ENCODE measurements at regions not wholly inside any gene's neighbourhood (a gene's known extent, or its start where the extent isn't known, plus 50 kb on each side); places are given as distances from the start of the nearest gene placed in this dataset.

- H3K27me3 ChIP-seq (ENCODE audit: insufficient read depth, low read length): no peaks in the 10 kb centered on the region
- no peaks in the 10 kb centered on the region for H4K20me1 ChIP-seq (ENCODE audit: control insufficient read depth, insufficient read depth, insufficient read length)
- no peaks in the 10 kb centered on the region for H3K23me2 ChIP-seq (ENCODE audit: insufficient read length, low read depth, low read length, poor library complexity, severe bottlenecking)
- Mint-ChIP-seq H3K4me3 (no peak overlapping the region), H3K27me3 (ENCODE audit: low read depth) (no peaks in the 10 kb centered on the region), H3K9me3 (no peaks in the 10 kb centered on the region; a peak in 1 of 5 replicates), H3K27ac (no peak overlapping the region), H3K36me3 (ENCODE audit: insufficient read depth in 1 of 3, low read depth in 3 of 3) (no peaks in the 10 kb centered on the region), H3K4me1 (peaks cover 0 to 15% of the 10 kb centered on the region in 2 experiments; a peak in 2 of 4 replicates)
- H3K23ac ChIP-seq (ENCODE audit: insufficient read length, low read depth, low read length): no peak overlapping the region
- no peak overlapping the region for H3T11ph ChIP-seq (ENCODE audit: low read length)
- TF ChIP-seq CTCF (conservative IDR thresholded peaks at IDR 0.05): no peak
- H3K18ac ChIP-seq (ENCODE audit: insufficient read length, low read depth, low read length): no peak overlapping the region
- no peaks in the 10 kb centered on the region for H3K9me3 ChIP-seq (ENCODE audit: control insufficient read depth, low read depth, low read length)
- H3K27ac ChIP-seq (ENCODE audit: insufficient read length, low read depth, low read length): no peak overlapping the region
- no peaks in the 10 kb centered on the region for H3K79me2 ChIP-seq (ENCODE audit: insufficient read depth, low read length)
- no peaks in the 10 kb centered on the region for H3K79me1 ChIP-seq (ENCODE audit: insufficient read depth, low read depth, low read length, poor library complexity, severe bottlenecking)
- no peak overlapping the region for H2BK15ac ChIP-seq (ENCODE audit: low read depth, low read length)
- no peak overlapping the region for H3K14ac ChIP-seq (ENCODE audit: insufficient read depth, low read length)
- H3K4me2 ChIP-seq (ENCODE audit: insufficient read depth, insufficient read length, low read length): no peak overlapping the region
- H3K56ac ChIP-seq (ENCODE audit: insufficient read length, low read depth, low read length): no peak overlapping the region
- no peak for DNase-seq
- H4K91ac ChIP-seq (ENCODE audit: insufficient read length, low read depth, low read length): no peak overlapping the region
- H2AFZ ChIP-seq (ENCODE audit: low read length): no peak overlapping the region
- H2BK5ac ChIP-seq (ENCODE audit: insufficient read length, low read length): no peak overlapping the region
- no peak overlapping the region for H3K9ac ChIP-seq (ENCODE audit: extremely low read depth, insufficient read length, low read length)
- H2AK5ac ChIP-seq (ENCODE audit: insufficient read length, low read length): no peak overlapping the region
- H3K4me1 ChIP-seq (ENCODE audit: insufficient read depth, low read length): no peaks in the 10 kb centered on the region
- no peak overlapping the region for H2BK120ac ChIP-seq (ENCODE audit: low read depth, low read length, poor library complexity, severe bottlenecking)
- H2BK12ac ChIP-seq (ENCODE audit: insufficient read length, low read depth, low read length): no peak overlapping the region
- H4K8ac ChIP-seq (replicated peaks; ENCODE audit: insufficient read length, low read depth, low read length): no peak overlapping the region
- no peak overlapping the region for H3K4ac ChIP-seq (ENCODE audit: low read depth, low read length)
- no peak overlapping the region for H2BK20ac ChIP-seq (ENCODE audit: low read depth, low read length, poor library complexity, severe bottlenecking)
- H4K5ac ChIP-seq (ENCODE audit: insufficient read length, low read depth, low read length): no peak overlapping the region
- no CpG with 5 or more reads among the region's 3 CpGs for WGBS (ENCODE audit: extremely low coverage, insufficient read length, low lambda C conversion rate)
Observed at GRCh38 chr10:61832866-61833481, 68.5 kb upstream of the ARID5B start.
